HEK293 (cell line): ENCODE measurements at regions not wholly inside any gene's neighbourhood (a gene's known extent, or its start where the extent isn't known, plus 50 kb on each side); places are given as distances from the start of the nearest gene placed in this dataset.
"Not testable (repeated sequence)": the region's sequence is repeated elsewhere in the genome, so short reads cannot be mapped to it uniquely, and the experiment has no call there.

Experiments used
- CTCF ChIA-PET: fragments of 350-600 bp; formaldehyde crosslinking; extraction: SDS; loops from one replicate; lab custom pipeline; 2021; ENCODE audit warnings: antibody characterized with exemption; lab: Yijun Ruan, JAX
- POLR2A ChIA-PET: fragments of 300-600 bp; formaldehyde crosslinking; extraction: SDS; loops from one replicate; lab custom pipeline; 2020; ENCODE audit warnings: antibody characterized with exemption, inconsistent platforms; lab: Yijun Ruan, JAX
- H3K27ac ChIP-seq: fragments of 200-500 bp; sonication (Bioruptor generic); 2 replicates; pipeline ENCODE4 v1.5.1; 2014; ENCODE audit warnings: low read depth, low read length, control low read depth, inconsistent platforms; ENCODE audit errors: extremely low read depth
- H3K36me3 ChIP-seq, 2 experiments: fragments of 200-500 bp in 1 of 2; sonication (Bioruptor generic) in 1 of 2; 1 replicate in 1 of 2; 2 replicates in 1 of 2; pipeline ENCODE4 v1.5.1; 2014 to 2017; ENCODE audit warnings: inconsistent platforms in 2 of 2, low read length in 2 of 2; ENCODE audit not compliant: control insufficient read depth in 2 of 2, insufficient read depth in 1 of 2
- H3K4me1 ChIP-seq: fragments of 200-500 bp; sonication (Bioruptor generic); 2 replicates; pipeline ENCODE4 v1.5.1; 2014; ENCODE audit warnings: mild to moderate bottlenecking, low read length, inconsistent platforms; ENCODE audit not compliant: control insufficient read depth, insufficient read depth
- H3K4me3 ChIP-seq: 2 replicates; pipeline ENCODE4 v1.5.1; 2011; ENCODE audit warnings: low read depth, mild to moderate bottlenecking, control low read depth, low read length, moderate library complexity
- H3K9me3 ChIP-seq: fragments of 200-500 bp; sonication (Bioruptor generic); 2 replicates; pipeline ENCODE4 v1.5.1; 2014; ENCODE audit warnings: low read depth, low read length, inconsistent platforms; ENCODE audit not compliant: control insufficient read depth, insufficient read depth
- BCL6B ChIP-seq: fragments of 450-650 bp; formaldehyde crosslinking; IDR thresholded peaks from 2 replicates; pipeline ENCODE4 v1.5.1; 2017; ENCODE audit warnings: missing biosample characterization, missing genetic modification characterization
- HOXC10 ChIP-seq: sonication (generic); formaldehyde crosslinking; IDR thresholded peaks from 2 replicates; pipeline ENCODE4 v1.8.1; 2023; ENCODE audit warnings: mild to moderate bottlenecking, missing genetic modification reagents
- IKZF3 ChIP-seq: fragments of 450-650 bp; IDR thresholded peaks from 2 replicates; pipeline ENCODE4 v1.5.0; 2018; ENCODE audit warnings: missing biosample characterization, mild to moderate bottlenecking, missing genetic modification characterization, moderate library complexity
- SETDB1 ChIP-seq: IDR thresholded peaks from one replicate; pipeline ENCODE4 v1.6.1; 2017; ENCODE audit warnings: mild to moderate bottlenecking, low read length, moderate library complexity, mixed read lengths; ENCODE audit not compliant: insufficient read length
- ZBTB17 ChIP-seq: fragments of 450-650 bp; formaldehyde crosslinking; IDR thresholded peaks from 2 replicates; pipeline ENCODE4 v1.5.1; 2016; ENCODE audit warnings: missing biosample characterization, missing genetic modification characterization
- ZFP37 ChIP-seq: fragments of 450-650 bp; formaldehyde crosslinking; IDR thresholded peaks from 2 replicates; pipeline ENCODE4 v1.5.1; 2016; ENCODE audit warnings: missing biosample characterization, missing genetic modification characterization
- ZFP69B ChIP-seq: fragments of 450-650 bp; formaldehyde crosslinking; IDR thresholded peaks from 2 replicates; pipeline ENCODE4 v1.5.1; 2016; ENCODE audit warnings: missing biosample characterization, missing genetic modification characterization
- ZNF10 ChIP-seq: fragments of 450-650 bp; formaldehyde crosslinking; IDR thresholded peaks from 2 replicates; pipeline ENCODE4 v1.5.1; 2017; ENCODE audit warnings: missing biosample characterization, missing genetic modification characterization
- ZNF221 ChIP-seq: fragments of 450-650 bp; formaldehyde crosslinking; IDR thresholded peaks from 2 replicates; pipeline ENCODE4 v1.5.1; 2017; ENCODE audit warnings: missing biosample characterization, missing genetic modification characterization, borderline replicate concordance
- ZNF350 ChIP-seq: fragments of 450-650 bp; formaldehyde crosslinking; IDR thresholded peaks from 2 replicates; pipeline ENCODE4 v1.5.0; 2017; ENCODE audit warnings: missing biosample characterization, mild to moderate bottlenecking, missing genetic modification characterization
- ZNF37A ChIP-seq: fragments of 450-650 bp; IDR thresholded peaks from 2 replicates; pipeline ENCODE4 v1.5.1; 2018; ENCODE audit warnings: missing biosample characterization, missing genetic modification characterization
- ZNF423 ChIP-seq: fragments of 450-650 bp; formaldehyde crosslinking; IDR thresholded peaks from 2 replicates; pipeline ENCODE4 v1.5.1; 2016; ENCODE audit warnings: missing biosample characterization, missing genetic modification characterization
- ZNF488 ChIP-seq: fragments of 450-650 bp; formaldehyde crosslinking; IDR thresholded peaks from 2 replicates; pipeline ENCODE4 v1.5.1; 2016; ENCODE audit warnings: missing biosample characterization, missing genetic modification characterization
- ZNF544 ChIP-seq: fragments of 450-650 bp; formaldehyde crosslinking; IDR thresholded peaks from 2 replicates; pipeline ENCODE4 v1.5.0; 2017; ENCODE audit warnings: missing biosample characterization, missing genetic modification characterization
- ZNF560 ChIP-seq: fragments of 450-650 bp; formaldehyde crosslinking; IDR thresholded peaks from 2 replicates; pipeline ENCODE4 v1.5.1; 2017; ENCODE audit warnings: missing biosample characterization, missing genetic modification characterization, borderline replicate concordance
- ZNF585B ChIP-seq: fragments of 450-650 bp; formaldehyde crosslinking; IDR thresholded peaks from 2 replicates; pipeline ENCODE4 v1.5.1; 2016; ENCODE audit warnings: missing biosample characterization, missing genetic modification characterization
- ZNF670 ChIP-seq: fragments of 450-650 bp; formaldehyde crosslinking; IDR thresholded peaks from 2 replicates; pipeline ENCODE4 v1.5.1; 2016; ENCODE audit warnings: missing biosample characterization, missing genetic modification characterization, low read depth
- ZNF704 ChIP-seq: fragments of 450-650 bp; formaldehyde crosslinking; IDR thresholded peaks from 2 replicates; pipeline ENCODE4 v1.5.1; 2016; ENCODE audit warnings: missing biosample characterization, missing genetic modification characterization

DNA sequence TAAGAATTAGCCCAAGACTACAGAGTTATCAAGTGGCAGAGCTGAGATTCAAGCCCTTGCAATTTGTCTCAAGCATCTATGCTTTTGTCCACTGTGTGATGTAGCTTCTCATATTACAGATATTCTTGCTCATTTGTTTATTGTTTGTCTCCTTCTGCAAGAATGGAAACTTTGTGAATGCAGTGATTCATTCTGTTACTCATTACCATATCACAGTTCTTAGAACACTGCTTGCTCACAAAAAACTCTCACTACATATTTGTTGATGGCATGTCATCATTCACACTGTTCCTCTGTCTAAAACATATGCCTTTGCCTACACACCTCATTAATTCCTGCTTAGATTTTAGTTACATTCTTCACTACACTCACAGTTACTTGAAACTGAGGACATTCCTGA is 1198.9 kb downstream of the PLA2G4A start:
- ChIA-PET CTCF (no interaction called here), POLR2A (no interaction called here)
- Histone ChIP-seq H3K4me3 (no peak overlapping the region), H3K36me3 (no peaks in the 10 kb centered on the region), H3K9me3 (no peaks in the 10 kb centered on the region), H3K4me1 (no peaks in the 10 kb centered on the region), H3K27ac (no peak overlapping the region)
- TF ChIP-seq ZNF670 (tag by site-specific recombination) (no peak), ZNF221 (no peak), IKZF3 (no peak), ZNF704 (tag by site-specific recombination) (no peak), HOXC10 (CRISPR knock-in tag) (no peak)

DNA sequence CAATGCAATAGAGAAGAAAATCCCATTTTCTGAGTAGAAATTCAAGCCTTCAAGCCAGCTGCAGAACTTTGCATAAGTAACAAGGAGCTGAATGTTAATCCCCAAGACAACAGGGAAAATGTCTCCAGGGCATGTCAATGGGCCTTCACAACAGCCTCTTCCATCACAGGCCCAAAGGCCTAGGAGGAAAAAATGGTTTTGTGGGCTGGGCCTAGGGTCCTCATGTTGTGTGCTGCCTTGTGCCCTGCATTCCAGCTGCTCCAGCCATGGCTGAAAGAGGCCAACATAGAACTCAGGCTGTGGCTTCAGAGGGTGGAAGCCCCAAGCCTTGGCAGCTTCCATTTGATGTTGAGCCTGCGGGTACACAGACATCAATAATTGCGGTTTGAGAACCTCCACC is 1208.8 kb downstream of the PLA2G4A start:
- POLR2A ChIA-PET: not testable (repeated sequence)

GRCh38 chr1:188043536-188044245 is 1214.9 kb downstream of the PLA2G4A start:
- H3K4me3 ChIP-seq: no peak overlapping the region
- no peaks in the 10 kb centered on the region for H3K36me3 ChIP-seq
- no peak overlapping the region for H3K27ac ChIP-seq
- no peaks in the 10 kb centered on the region for H3K4me1 ChIP-seq
- POLR2A ChIA-PET: no interaction called here
- CTCF ChIA-PET: no interaction called here
- TF ChIP-seq ZNF10 (tag by site-specific recombination) (no peak), ZFP69B (tag by site-specific recombination) (no peak), ZNF423 (no peak), ZNF350 (tag by site-specific recombination) (no peak), ZNF488 (tag by site-specific recombination) (no peak), ZNF560 (tag by site-specific recombination) (no peak), ZNF544 (tag by site-specific recombination) (no peak), ZNF37A (tag by site-specific recombination) (no peak), ZBTB17 (tag by site-specific recombination) (no peak), BCL6B (tag by site-specific recombination) (no peak), ZFP37 (tag by site-specific recombination) (no peak)
- H3K9me3 ChIP-seq: no peaks in the 10 kb centered on the region

More for the DNA sequence above, 1208.8 kb downstream of the PLA2G4A start:
- H3K4me3 ChIP-seq: not testable (repeated sequence)
- TF ChIP-seq SETDB1: peak; percentile 28
- peak; percentile 81 for TF ChIP-seq ZNF585B (tag by site-specific recombination)
- TF ChIP-seq, all 188 proteins: peak for 2; not testable (repeated sequence) for 186
- H3K4me1 ChIP-seq, H3K27ac ChIP-seq, H3K9me3 ChIP-seq, H3K36me3 ChIP-seq: not testable (repeated sequence)
- CTCF ChIA-PET: interaction anchor here (0.6 kb wide), 1 partner anchor 8 kb away, joined by 4 read pairs; no protein-coding TSS in a partner anchor
